Osteocyte (in vitro differentiated cells): ENCODE measurements at regions not wholly inside any gene's neighbourhood (a gene's known extent, or its start where the extent isn't known, plus 50 kb on each side); places are given as distances from the start of the nearest gene placed in this dataset.
A peak's percentile ranks its signal among the peaks of the same experiment; 100 is the strongest.
"Not testable (repeated sequence)": the region's sequence is repeated elsewhere in the genome, so short reads cannot be mapped to it uniquely, and the experiment has no call there.

ENCODE experiments used
- DNase-seq: peaks from one replicate; pipeline ENCODE4 v3.0.0; 2021; ENCODE audit warnings: mixed read lengths; ENCODE audit not compliant: unreplicated experiment; ENCODE audit errors: extremely low spot score
- H3K27ac Mint-ChIP-seq: one replicate; pipeline ENCODE4 v1.8.0; 2021; ENCODE audit warnings: mild to moderate bottlenecking, mixed read lengths; ENCODE audit not compliant: unreplicated experiment
- H3K27me3 Mint-ChIP-seq: one replicate; pipeline ENCODE4 v1.8.0; 2021; ENCODE audit warnings: mixed read lengths; ENCODE audit not compliant: unreplicated experiment
- H3K36me3 Mint-ChIP-seq: one replicate; pipeline ENCODE4 v1.8.0; 2021; ENCODE audit warnings: mixed read lengths; ENCODE audit not compliant: unreplicated experiment
- H3K4me1 Mint-ChIP-seq: one replicate; pipeline ENCODE4 v1.8.0; 2021; ENCODE audit warnings: mixed read lengths; ENCODE audit not compliant: unreplicated experiment
- H3K4me3 Mint-ChIP-seq: one replicate; pipeline ENCODE4 v1.8.0; 2021; ENCODE audit warnings: mild to moderate bottlenecking, moderate library complexity, mixed read lengths; ENCODE audit not compliant: unreplicated experiment
- H3K9me3 Mint-ChIP-seq: one replicate; pipeline ENCODE4 v1.8.0; 2021; ENCODE audit warnings: mixed read lengths; ENCODE audit not compliant: unreplicated experiment
- TF ChIP-seq, protein P1 (sequence below): fragments of 200-600 bp; sonication (generic); IDR thresholded peaks from 2 replicates; pipeline ENCODE4 v1.5.0; 2021; ENCODE audit warnings: antibody characterized with exemption, mild to moderate bottlenecking, moderate library complexity

DNA sequence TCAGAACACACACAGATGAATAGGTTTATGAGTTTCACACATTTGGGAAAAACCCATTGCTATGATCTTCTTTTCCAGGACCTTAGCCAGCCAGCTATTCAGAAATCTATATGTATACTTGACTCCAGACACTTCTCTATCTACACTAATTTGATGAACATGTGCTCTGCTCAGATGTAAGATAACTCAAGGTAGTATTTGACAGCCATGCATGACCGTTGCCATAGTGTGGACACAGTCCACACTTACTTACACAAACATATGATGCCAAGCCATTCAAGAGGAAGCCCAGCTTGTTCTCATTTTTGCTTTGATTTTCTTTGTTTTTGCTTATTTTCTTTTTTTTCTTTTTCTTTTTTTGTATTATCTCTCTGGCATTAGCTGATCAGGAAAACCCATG, 1328.4 kb downstream of the RPIA start:
- H3K9me3 Mint-ChIP-seq, H3K36me3 Mint-ChIP-seq, H3K27me3 Mint-ChIP-seq, H3K4me1 Mint-ChIP-seq, H3K27ac Mint-ChIP-seq, DNase-seq, H3K4me3 Mint-ChIP-seq: not testable (repeated sequence)

DNA sequence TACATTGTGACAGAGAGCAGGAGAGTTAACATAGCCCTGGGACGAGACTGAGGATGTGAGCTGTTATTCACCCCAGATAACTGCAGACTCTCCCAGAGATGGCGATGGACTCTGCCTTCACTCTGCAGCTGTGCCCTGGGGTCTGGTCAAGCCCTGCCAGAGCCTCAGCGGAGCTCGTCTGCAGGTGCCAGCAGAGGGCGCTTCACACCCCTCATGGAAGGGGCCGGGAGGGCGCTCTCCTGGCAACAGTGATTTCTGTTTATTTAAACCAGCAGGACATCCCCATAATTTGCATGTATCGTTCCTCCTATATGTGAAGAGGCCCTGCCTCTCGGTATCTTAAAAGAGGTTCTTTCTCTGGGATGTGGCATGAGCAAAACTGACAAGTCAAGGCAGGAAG, 1329.8 kb downstream of the RPIA start:
- not testable (repeated sequence) for H3K27ac Mint-ChIP-seq, H3K27me3 Mint-ChIP-seq, H3K9me3 Mint-ChIP-seq, DNase-seq, H3K4me1 Mint-ChIP-seq, H3K4me3 Mint-ChIP-seq, H3K36me3 Mint-ChIP-seq

DNA sequence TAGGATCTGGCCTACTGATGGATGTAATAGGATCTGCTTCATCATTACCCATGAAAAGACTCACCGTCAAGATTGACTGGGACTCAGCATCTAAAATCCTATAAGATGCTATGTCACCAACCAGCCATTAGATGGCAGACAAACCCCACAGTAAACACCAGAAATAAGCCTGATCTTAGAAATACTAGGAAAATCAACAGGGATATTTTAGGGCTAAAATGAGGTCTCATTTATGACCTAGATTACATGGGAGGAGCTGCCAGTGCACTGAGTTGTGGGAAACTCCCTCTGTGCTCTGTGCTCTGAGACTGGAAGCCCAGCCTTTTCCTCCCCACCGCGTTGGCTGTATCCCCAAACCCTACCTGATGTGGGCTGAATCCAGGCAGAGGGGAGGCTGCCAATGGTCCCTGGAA, 1335.8 kb downstream of the RPIA start:
- H3K4me3 Mint-ChIP-seq, H3K27ac Mint-ChIP-seq, H3K36me3 Mint-ChIP-seq, H3K4me1 Mint-ChIP-seq, H3K27me3 Mint-ChIP-seq, DNase-seq, H3K9me3 Mint-ChIP-seq: not testable (repeated sequence)
- TF ChIP-seq, protein P1, sequence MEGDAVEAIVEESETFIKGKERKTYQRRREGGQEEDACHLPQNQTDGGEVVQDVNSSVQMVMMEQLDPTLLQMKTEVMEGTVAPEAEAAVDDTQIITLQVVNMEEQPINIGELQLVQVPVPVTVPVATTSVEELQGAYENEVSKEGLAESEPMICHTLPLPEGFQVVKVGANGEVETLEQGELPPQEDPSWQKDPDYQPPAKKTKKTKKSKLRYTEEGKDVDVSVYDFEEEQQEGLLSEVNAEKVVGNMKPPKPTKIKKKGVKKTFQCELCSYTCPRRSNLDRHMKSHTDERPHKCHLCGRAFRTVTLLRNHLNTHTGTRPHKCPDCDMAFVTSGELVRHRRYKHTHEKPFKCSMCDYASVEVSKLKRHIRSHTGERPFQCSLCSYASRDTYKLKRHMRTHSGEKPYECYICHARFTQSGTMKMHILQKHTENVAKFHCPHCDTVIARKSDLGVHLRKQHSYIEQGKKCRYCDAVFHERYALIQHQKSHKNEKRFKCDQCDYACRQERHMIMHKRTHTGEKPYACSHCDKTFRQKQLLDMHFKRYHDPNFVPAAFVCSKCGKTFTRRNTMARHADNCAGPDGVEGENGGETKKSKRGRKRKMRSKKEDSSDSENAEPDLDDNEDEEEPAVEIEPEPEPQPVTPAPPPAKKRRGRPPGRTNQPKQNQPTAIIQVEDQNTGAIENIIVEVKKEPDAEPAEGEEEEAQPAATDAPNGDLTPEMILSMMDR: peak; percentile 31

DNA sequence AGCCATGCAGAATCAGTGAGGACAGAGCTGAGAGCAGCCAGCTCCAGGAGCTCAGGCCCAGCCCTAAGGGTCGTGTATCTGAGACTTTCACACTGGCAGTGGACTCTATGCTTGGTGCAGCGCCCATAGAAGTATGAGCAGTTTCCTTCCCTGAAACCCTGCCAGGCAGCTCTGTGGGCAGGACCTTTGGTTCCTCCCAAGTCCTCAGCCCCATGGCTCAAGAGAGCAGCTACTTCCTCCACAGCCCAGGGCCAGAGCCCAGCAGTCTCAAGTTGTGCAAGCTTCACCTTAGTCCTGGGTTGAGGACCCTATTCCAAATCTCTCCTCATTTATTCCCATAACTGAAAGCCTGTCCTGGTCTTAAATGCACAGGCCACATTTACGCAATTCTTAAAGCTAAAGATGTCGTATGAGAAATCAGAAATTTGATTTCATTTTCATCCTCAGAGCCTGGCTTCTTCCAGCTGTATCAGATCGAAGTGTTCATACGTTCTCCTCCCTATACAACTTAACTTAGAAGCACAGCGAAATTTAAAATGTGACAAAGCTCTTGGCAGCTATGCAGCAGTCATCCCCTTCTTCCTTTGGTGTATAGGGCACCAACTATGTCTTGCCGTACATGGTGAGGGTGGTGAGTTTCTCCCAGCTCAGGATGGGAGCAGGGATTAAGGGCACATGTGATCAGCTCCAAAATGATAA, 1337.1 kb downstream of the RPIA start:
- not testable (repeated sequence) for H3K9me3 Mint-ChIP-seq

DNA sequence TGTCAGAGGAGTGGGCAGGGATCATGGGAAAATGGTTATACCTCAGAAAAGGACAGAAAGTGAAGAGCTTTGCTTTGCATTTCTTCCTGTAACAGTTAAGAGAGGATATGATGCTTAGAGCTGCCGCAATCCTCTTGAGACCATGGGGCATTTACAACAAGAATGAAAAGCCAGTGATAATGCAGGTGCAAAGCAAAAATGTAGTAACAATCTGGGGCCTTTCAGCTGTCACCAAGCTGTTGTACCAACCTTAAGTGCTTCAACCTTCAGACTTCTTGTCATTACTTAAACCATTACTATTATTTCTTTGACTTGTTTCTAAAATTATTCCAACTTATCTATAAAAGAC, 1337.6 kb downstream of the RPIA start:
- not testable (repeated sequence) for H3K36me3 Mint-ChIP-seq, H3K4me3 Mint-ChIP-seq, H3K4me1 Mint-ChIP-seq, H3K27ac Mint-ChIP-seq, DNase-seq, H3K27me3 Mint-ChIP-seq, H3K9me3 Mint-ChIP-seq

More for the DNA sequence above, 1337.1 kb downstream of the RPIA start:
- not testable (repeated sequence) for H3K27me3 Mint-ChIP-seq, DNase-seq, H3K4me3 Mint-ChIP-seq, H3K4me1 Mint-ChIP-seq, H3K36me3 Mint-ChIP-seq, H3K27ac Mint-ChIP-seq

DNA sequence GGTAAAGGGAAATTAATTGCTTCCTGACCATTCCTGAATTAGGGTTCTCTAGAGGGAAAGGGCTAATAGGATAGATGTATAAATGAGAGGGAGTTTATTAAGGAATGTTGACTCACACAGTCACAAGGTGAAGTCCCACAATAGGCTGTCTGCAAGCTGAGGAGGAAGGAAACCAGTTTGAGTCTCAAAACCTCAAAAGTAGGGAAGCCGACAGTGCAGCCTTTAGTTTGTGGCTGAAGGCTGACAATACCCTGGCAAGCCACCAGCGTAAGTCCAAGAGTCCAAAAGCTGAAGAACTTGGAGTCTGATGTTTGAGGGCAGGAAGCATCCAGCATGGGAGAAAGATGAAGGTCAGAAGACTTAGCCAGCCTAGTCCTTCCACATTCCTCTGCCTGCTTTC, 1340.8 kb downstream of the RPIA start:
- not testable (repeated sequence) for H3K4me1 Mint-ChIP-seq, H3K27me3 Mint-ChIP-seq, DNase-seq, H3K27ac Mint-ChIP-seq, H3K36me3 Mint-ChIP-seq, H3K4me3 Mint-ChIP-seq, H3K9me3 Mint-ChIP-seq

DNA sequence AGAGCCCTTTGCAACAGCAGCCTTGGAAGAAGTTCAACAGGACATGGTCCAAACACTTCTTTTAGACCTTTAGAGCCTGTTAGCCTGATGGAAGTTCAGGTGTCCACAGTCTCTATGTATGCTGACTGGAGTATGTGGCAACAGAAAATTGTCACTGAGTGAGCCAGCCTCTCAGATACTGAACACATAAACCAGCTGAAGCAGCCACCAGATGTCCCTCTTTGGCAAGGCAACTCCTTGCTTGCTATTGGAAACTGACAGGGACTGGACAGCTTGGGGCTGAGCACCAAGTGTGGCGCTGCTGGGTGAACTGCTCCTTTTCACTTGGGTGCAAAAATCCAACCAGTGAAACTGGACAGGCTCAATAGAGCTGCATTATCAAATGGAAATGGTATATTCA, 1344.9 kb downstream of the RPIA start:
- H3K4me3 Mint-ChIP-seq, H3K27ac Mint-ChIP-seq, H3K36me3 Mint-ChIP-seq, H3K27me3 Mint-ChIP-seq, DNase-seq, H3K9me3 Mint-ChIP-seq, H3K4me1 Mint-ChIP-seq: not testable (repeated sequence)

DNA sequence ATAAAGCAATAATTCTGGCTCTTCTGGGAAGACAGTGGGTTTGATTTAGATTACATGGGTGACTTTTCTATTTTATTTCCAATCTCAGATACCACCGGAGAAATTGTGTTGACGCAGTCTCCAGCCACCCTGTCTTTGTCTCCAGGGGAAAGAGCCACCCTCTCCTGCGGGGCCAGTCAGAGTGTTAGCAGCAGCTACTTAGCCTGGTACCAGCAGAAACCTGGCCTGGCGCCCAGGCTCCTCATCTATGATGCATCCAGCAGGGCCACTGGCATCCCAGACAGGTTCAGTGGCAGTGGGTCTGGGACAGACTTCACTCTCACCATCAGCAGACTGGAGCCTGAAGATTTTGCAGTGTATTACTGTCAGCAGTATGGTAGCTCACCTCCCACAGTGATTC, 1347.6 kb downstream of the RPIA start:
- not testable (repeated sequence) for H3K4me1 Mint-ChIP-seq, DNase-seq, H3K36me3 Mint-ChIP-seq, H3K27ac Mint-ChIP-seq, H3K4me3 Mint-ChIP-seq, H3K27me3 Mint-ChIP-seq
- H3K9me3 Mint-ChIP-seq: peaks cover 14% of the 10 kb centered on the region

DNA sequence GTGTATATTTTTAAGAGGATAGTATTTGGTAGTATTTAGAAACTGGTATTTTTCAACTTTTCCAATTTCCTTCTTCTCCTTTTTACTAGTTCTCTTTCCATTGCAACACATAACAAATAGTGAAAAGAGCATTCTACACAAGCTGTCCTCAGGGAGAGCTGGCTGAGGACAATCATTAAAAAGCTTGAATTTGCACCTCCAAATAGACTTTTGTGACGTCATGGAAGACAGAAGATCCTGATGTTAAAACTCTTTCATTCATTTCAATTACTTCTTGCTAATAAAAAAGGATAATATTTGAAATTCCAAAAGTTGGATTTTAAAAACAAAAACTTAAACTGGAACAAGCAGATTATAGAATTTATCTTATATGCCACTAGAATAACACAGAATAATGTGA, 1356.3 kb downstream of the RPIA start:
- not testable (repeated sequence) for H3K27me3 Mint-ChIP-seq, H3K36me3 Mint-ChIP-seq, H3K4me3 Mint-ChIP-seq, H3K4me1 Mint-ChIP-seq, H3K27ac Mint-ChIP-seq, DNase-seq
- H3K9me3 Mint-ChIP-seq: peaks cover 19% of the 10 kb centered on the region

DNA sequence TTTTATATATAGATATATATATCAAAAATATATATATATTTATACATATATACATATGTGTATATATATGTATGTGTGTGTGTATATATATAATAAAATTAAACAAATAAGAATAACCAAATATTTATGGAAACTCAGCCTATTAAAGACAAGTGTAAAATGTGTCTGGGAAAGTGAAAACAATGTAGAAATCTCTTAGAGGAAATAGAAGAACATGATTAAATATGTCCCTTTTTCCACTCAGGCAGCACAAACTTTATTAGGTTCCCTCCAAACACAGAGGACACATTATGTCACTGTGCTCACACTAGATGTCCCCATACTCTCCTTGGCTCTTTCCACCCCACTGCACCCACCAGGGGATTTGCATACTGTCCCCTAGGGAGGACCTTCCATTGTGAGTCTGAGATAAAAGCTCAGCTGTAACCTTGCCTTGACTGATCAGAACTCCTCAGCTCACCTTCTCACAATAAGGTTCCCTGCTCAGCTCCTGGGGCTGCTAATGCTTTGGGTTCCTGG, 1360.7 kb downstream of the RPIA start:
- not testable (repeated sequence) for H3K36me3 Mint-ChIP-seq, H3K4me1 Mint-ChIP-seq, H3K27ac Mint-ChIP-seq, H3K27me3 Mint-ChIP-seq, H3K4me3 Mint-ChIP-seq, DNase-seq
- H3K9me3 Mint-ChIP-seq: peaks cover 15% of the 10 kb centered on the region
